ENCODE measurements at regions not wholly inside any gene's neighbourhood (a gene's known extent, or its start where the extent isn't known, plus 50 kb on each side); places are given as distances from the start of the nearest gene placed in this dataset.

DNA sequence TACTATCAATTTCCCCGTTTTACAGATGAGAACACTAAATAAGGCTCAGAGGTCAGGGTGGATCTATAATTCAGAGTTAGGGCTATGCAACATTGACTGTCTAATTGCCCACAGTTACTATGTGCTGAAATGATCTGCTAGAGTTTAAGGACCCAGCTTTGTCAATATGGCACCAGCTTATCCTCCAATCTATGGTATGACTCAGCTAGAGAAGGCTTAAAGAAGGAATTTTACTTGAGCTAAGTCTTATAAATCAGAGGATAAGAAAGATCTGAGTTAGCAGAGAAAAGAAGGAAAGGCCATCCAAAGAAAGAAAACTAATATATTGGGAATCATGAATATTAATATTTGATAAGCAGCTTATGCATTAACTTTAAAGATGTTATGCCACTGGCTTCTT lies 78.1 kb downstream of the ASB9 start:
- ATAC-seq = no peak
- intact Hi-C loops (cut with DNase I, micrococcal nuclease) = no loop called here
- no peak for DNase-seq

DNA sequence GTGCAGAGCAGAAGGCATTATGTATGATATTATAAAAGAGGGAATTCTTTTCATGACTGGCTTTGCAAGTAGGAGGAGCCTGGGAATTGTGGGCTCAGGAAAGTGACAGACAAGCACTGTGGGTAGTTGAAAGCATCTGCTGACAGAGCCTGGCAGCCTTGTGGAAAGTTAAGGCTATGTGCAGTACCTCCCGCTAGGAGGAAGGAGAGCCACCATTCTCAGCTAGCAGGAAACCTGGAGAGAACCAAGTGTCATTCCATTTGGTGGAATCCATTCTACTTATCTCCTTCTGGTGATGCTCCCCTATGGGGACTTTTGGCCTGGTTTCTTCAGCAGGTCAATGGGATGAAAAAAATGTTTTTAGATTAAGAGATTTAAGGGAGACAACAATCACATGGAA lies 81.8 kb downstream of the ASB9 start:
- no peak for ATAC-seq
- DNase-seq = no peak
- intact Hi-C loops (cut with DNase I, micrococcal nuclease) = no loop called here

DNA sequence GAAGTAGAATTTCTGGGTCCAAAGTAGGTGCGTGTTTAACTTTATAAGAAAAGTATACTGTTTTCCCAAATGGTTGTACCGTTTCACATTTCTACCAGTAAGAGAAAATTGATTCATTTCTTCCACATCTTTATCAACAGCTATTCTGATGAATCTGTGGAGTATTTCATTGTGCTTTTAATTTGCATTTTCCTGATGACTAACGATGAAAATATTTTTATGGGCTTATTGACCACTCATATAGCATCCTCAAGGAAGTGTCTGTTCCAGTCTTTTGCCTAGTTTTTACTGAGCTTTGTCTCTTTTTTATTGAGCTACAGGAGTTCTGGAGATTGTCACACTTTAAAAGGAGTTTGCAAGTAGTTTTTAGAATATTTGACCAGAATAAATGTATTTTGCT lies 92.6 kb downstream of the ASB9 start:
- DNase-seq (no peak), ATAC-seq (no peak)
- intact Hi-C loops (cut with DNase I, micrococcal nuclease) = no loop called here

DNA sequence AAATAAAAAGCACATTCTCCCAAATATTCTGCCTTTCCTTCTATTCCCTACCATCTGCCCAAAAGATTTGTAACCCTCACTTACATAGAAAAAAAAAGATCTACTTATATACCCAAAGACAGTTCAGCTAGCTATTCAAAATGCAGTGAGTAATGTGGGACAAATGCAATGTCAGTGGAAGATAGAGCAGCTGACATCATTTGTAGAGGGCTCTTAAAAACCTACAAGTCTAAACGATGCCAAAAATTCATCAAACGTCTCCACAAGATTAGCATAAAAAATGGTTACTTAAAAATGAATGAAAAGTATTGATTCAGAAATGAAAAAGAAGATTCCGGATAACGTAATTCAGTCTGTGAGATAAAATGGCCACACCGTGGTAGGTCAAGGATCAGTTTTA lies 96.5 kb downstream of the ASB9 start:
- no peak for DNase-seq
- intact Hi-C loops (cut with DNase I, micrococcal nuclease) = no loop called here
- ATAC-seq = no peak

DNA sequence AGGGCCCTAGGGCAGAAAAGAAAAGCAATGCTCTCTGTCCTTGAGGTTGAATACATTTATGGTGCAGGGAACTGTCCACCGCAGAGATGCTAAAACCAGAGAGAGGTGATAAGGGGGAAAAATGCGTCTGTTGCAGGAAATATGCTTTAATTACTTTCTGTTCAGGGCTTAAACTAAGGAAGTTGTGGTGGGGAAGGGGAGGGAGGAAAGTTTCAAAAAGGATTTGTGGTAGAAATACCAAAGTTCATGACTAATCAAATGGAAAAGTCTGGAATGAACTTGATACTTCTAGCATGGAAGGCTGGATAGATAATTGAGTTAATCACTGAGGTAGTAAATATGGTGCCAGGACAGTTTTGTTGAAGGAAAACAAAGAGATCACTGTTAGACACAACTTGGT lies 99.0 kb downstream of the ASB9 start:
- DNase-seq (no peak), ATAC-seq (no peak)
- intact Hi-C loops (cut with DNase I, micrococcal nuclease) = no loop called here

DNA sequence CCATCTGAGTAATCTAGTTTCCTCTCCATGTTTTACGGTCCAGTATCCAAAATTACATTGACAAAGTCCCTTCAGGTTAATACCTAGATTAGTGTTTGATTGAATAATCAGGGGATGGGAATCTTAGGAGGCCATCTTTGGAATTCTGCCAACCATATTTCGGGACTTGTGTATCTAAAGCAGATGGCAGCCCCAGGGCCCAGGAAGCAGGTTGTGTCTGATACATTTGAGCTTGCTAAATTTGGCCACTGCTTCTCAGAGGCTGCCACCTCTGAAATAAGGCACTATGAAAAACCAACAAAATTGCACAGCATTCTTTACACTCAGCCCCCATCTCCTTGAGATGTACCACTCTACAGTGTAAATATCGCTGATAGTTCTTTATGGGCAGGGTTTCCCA lies 102.1 kb downstream of the ASB9 start:
- no peak for ATAC-seq
- intact Hi-C loops (cut with DNase I, micrococcal nuclease) = no loop called here
- DNase-seq = no peak

DNA sequence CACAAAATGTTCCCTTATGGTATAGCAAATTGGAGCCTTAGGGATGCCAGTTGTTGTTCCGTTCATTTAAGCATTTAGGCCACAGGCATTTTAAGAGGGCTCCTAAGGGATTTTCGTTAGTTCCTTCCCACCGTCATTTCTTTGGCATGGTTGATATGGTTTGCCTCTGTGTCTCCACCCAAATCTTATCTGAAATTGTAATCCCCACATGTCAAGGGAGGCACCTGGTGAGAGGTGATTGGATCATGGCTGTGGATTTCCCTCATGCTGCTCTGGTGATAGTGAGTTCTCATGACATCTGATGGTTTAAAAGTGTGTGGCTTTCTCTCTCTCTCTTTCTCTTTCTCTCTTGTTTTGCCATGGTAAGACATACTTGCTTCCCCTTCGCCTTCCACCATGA lies 104.1 kb downstream of the ASB9 start:
- intact Hi-C loops (cut with DNase I, micrococcal nuclease) = no loop called here
- DNase-seq (no peak), ATAC-seq (no peak)

DNA sequence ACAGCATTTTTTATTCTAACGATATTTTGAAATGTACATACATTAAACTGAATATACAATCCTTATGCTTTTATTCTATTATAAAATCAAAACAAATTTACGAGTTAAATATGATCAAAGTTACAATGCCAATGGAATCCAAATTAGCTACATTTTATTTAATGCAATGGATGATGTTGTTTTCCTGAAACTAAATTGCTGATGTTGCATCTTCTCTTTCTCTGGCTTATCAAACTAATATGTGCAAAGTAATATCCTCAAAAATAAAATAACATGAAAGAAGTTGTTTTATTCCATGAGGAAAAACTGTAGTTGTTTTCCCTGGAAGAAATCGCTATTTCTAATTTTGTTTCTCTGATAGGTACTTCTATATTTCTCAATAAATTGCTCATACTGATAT lies 106.8 kb downstream of the ASB9 start:
- intact Hi-C loops (cut with DNase I, micrococcal nuclease) = no loop called here
- DNase-seq (no peak), ATAC-seq (no peak)

DNA sequence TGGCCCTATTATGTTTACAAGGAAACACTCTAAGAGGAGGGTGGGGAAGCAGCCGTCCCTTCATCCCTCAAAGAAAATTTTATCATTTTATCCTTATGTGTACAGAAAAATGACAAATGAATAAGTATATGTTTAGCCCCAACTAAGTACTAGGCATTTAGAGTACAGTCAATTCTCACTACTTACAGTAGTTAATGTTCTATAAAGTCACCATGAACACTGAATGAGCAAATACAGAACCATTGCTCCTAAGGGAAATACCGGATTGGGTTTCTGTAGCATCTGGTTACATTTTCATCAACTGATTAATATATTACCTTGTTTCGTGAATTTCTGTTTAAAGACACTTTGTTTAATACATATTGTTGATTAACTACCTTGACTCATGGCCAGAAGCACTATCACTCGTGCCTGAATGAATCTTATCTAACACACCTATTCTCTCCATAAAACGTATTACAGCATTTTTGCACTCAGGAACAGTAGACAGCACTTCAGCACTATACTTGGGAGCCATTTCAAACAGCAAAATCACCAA lies 109.3 kb downstream of the ASB9 start:
- intact Hi-C loops (cut with DNase I, micrococcal nuclease) = no loop called here
- ATAC-seq (no peak), DNase-seq (no peak)

DNA sequence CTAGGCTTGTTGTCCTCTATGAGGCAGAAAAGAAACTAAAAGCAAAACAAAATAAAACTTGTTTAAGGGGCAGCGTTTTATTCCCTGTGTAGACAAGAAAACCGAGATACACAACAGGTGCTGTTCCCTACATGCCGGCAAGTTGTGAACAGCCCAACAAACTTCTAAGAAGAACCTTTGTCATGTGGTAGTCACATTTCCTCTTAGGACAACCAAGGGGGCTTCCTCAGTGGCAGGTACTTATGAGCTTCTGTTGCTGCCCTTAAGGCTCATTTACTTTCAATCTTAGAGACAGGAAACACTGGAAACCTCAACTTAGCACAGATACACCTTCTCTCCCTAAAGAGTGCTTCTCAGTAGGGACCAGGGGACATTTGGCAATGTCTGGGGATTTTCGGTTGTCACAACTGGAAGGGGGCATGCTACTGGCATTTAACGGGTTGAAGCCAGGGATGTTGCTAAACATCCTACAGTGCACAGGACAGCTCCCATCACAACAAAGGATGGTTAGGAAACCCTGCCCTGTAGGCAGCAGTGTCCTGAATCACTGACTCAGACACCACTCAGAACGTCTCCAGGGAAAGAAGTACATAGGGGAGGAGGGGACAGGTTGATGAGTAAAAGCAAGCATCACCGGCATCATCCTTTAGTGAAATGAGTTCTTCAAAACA lies 111.0 kb downstream of the ASB9 start:
- no peak for ATAC-seq
- intact Hi-C loops (cut with DNase I, micrococcal nuclease) = no loop called here
- no peak for DNase-seq

DNA sequence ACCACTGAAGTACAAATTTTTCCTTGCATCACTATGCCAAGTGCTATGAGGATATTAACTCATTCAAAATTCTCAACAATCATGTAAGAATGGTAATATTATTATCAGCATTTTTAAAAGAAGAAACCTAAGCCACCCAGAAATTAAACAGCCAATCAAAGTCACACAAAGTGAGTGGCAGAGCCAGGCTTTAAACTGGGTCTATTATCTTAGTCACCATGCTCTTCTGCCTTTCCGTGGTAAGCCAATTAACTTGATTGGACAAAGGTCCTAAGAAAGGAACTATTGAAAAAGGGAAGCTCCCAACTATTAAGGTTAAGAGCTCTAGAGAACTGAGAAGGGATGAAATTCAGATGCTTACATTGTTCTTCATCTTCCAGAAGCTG lies 111.5 kb downstream of the ASB9 start:
- DNase-seq (no peak), ATAC-seq (no peak)
- intact Hi-C loops (cut with DNase I, micrococcal nuclease) = no loop called here

DNA sequence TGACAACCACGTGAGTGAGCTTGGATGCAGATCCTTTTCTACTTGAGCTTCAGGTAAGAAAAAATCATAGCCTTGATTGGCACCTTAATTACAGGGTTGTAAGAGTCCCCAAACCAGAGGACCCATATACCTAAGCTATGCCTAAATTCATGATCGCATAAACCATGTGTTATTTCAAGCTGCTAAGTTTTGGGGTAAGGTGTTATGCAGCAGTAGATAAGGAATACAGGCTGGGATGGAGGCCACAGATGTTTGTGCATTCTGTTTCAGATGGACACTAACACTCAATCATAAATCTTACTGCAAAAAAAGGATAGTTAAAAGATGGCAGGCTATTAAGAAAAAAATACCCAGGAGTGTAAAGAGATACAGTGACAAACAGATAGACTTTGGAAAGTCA lies 112.3 kb downstream of the ASB9 start:
- ATAC-seq = no peak
- intact Hi-C loops (cut with DNase I, micrococcal nuclease) = no loop called here
- DNase-seq = no peak

DNA sequence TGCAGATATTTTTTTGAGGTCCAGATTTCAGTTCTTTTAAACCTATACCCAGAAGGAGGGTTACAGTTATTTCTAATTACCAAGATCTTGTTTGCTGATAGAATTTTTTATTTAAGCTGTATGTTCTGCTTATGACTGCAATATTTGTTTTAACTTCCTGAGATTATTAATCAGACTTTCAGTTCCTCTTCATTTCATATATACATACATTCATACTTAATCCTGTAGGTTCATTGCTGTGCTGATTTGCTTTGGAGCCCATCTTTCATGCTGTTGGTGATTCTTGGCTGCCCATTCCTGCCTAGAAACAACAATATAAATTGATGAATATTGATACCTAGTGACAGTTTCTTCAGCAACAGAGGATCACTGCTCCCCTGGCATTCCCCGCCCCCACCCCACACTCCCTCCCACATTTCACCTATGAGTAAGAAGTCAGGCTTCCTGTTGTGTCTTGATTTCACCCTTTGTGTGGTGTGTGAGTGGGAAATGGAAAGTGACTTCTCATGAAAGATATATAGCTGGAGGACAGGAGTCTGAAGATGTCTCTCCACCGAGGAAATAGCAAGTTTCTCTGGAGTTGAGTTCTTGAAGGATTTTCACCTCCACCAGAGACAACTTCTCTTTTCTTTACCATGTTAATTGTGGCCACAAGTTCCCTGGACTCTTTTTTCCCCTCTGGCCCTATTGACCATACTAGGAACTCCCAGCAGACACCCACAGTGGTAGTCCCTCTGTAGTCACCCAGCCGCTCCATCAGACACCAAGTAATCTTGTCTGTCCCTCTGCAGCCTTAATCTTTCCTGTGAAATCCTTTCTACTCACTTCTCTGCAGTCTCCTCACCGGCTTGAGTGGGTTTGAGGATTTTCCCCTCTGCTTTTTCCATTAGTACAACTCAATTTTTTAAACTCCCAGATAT lies 118.4 kb downstream of the ASB9 start:
- DNase-seq (no peak), ATAC-seq (no peak)
- intact Hi-C loops (cut with DNase I, micrococcal nuclease) = no loop called here

DNA sequence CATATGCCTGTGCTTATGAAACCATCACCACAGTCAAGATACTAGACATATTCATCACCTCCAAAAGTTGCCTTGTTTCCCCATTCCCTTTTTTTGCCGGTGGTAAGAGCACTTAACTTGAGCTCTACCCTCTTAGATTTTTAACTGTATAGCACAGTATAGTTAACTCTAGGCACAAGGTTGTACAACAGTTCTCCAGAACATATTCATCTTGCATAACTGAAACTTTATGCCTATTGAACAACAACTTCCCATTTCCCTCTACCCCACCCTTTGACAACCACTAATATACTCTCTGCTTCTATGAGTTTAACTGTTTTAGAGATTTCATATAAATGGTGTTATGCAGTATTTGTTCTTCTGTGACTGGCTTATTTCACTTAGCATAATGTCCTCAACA lies 119.3 kb downstream of the ASB9 start:
- ATAC-seq (no peak), DNase-seq (no peak)
- intact Hi-C loops (cut with DNase I, micrococcal nuclease) = no loop called here

DNA sequence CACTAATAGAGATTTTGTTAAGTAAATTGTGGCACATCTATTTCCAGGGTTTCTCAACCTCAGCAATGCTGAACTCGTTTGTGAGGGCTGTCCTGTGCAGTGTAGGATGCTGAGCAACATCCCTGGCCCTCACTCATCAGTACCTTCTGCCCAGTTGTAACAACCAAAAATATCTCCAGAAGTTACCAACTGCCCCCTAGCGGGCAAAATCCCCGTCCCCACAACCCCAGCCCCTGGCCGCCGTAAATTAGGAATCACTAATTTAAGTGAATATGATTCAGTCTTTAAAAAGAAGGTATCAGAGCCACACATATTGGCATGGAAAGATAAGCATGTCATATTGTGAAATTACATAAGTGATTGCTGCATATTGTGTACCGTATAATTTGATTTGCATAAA lies 123.4 kb downstream of the ASB9 start:
- intact Hi-C loops (cut with DNase I, micrococcal nuclease) = loop anchor here in 1 of 2 donors (10.0 kb wide), 1 partner anchor 1092 kb away; no protein-coding TSS in a partner anchor
- peak in 1 of 2 donors; percentile 30 for DNase-seq
- ATAC-seq = no peak

DNA sequence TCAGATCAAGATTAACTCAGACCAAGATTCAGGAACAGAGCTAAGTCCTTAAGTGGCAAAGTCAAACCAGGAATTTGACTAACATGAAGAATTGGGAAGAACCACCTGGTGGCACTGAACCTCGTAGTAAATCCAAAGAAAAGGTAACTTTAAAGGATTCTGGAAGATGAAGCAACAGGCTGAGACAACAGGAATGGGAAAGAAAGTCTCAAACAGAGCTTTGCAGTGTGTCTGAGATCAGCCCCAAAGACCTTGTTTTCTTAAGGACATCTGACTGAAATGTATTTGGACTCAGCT lies 126.1 kb downstream of the ASB9 start:
- no peak for DNase-seq
- intact Hi-C loops (cut with DNase I, micrococcal nuclease) = loop anchor here in 1 of 2 donors (10.0 kb wide), 1 partner anchor 1089 kb away; no protein-coding TSS in a partner anchor
- ATAC-seq = no peak

DNA sequence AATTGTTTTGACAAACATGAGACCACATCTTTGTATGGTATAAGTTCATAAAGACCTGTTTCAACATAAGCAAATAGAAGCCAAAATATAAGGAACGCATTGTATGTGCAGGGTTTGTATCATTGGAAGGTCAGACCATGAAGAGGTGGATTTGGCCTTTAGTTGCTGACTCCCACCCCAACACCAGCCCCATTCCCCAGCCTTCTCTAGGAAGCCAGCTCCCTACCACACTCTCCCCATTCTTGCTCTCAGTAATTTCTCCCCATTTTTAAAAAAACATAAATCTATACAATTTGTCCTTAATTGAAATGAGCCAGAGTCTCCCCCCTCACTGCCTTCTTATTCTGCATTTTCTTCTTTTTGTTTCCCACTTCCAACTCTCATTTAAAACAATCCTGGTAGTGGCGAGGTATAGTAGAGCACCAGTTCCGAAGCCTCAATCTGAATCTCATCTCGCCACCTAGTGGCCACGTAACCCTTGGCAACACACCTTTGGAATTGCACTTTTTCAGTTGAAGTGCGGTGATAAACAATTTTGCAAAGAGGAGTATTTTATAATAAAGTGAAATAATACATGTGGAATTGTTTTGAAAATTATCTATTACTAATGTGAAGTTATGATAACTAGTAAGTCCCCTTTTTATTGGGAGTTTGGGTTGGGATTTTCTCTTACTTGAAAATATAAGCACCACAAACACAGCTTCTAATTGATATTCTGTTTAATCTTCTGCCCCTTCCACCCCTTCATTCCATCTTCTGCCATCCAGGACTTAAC lies 126.6 kb downstream of the ASB9 start:
- DNase-seq (peak; percentile 34 to 76), ATAC-seq (peak; percentile 90)
- intact Hi-C loops (cut with DNase I, micrococcal nuclease) = loop anchor here in 1 of 2 donors (10.0 kb wide), 1 partner anchor 1088 kb away; no protein-coding TSS in a partner anchor

DNA sequence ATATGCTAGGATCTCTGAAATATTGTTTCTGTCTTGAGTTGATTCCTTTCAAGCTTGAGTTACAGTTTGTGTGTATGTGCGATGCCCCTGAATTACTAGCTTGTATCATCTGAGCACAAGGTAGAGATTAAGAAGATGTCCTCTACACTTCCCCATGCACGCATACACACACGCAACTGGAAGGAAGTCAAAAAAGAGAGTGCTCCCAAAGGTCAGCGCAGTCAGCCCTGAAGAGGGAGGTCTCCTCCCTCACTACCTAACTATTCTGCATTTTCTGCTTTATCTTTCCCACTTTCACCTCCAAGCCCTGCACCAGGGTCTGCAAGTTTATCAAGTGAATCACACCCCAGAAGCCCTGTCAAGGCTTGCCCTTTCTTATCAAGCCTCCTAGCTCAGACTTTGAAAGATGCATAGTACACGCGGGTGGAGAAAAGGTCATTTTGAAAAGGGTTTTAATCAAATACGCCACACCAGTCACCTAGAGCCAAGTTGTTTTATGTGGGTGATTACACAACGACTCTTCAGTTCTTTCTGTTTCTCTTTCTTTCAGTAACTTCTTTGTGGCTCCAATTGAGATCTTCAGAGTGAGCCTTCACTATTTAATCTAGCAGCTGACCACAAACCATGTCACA lies 127.7 kb downstream of the ASB9 start:
- intact Hi-C loops (cut with DNase I, micrococcal nuclease) = loop anchor here in 1 of 2 donors (10.0 kb wide), 1 partner anchor 1087 kb away; no protein-coding TSS in a partner anchor
- DNase-seq (no peak), ATAC-seq (peak; percentile 85)

DNA sequence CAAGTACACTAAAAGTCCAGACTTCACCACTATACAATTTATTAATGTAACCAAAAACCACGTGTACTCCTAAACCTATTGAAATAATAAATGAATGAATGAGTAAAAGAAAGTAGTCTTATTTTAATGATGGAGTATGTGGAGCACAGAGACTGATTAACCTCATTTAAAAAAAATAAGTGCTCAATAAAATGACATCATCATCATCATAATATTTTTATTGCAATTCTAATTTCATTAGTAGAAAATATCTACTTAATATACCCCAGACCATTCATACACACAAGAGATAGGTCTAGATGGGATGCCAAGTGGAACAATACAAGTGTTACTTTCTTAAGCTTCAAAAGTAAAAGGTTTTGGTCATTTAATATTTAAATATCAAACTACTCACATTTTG lies 133.1 kb downstream of the ASB9 start:
- intact Hi-C loops (cut with DNase I, micrococcal nuclease) = no loop called here
- ATAC-seq (no peak), DNase-seq (no peak)
